ENCODE measurements at regions not wholly inside any gene's neighbourhood (a gene's known extent, or its start where the extent isn't known, plus 50 kb on each side); places are given as distances from the start of the nearest gene placed in this dataset.

GRCh38 chr10:10110844-10111490 lies 906.7 kb upstream of the CELF2 start:
- DNase-seq, result no peak

GRCh38 chr10:10118131-10118530 lies 899.5 kb upstream of the CELF2 start:
- no peak for DNase-seq

GRCh38 chr10:10120671-10121070 lies 897.0 kb upstream of the CELF2 start:
- DNase-seq, result no peak

- DNase-seq, result no peak
Observed at GRCh38 chr10:10125676-10126075, 892.0 kb upstream of the CELF2 start.

- DNase-seq, result no peak
Observed at GRCh38 chr10:10126218-10126617, 891.5 kb upstream of the CELF2 start.

GRCh38 chr10:10128387-10128786 lies 889.3 kb upstream of the CELF2 start:
- no peak for DNase-seq

- no peak for DNase-seq
Observed at GRCh38 chr10:10130686-10131085, 887.0 kb upstream of the CELF2 start.

- DNase-seq, result no peak
Observed at GRCh38 chr10:10132009-10132408, 885.7 kb upstream of the CELF2 start.

GRCh38 chr10:10133281-10133680 lies 884.4 kb upstream of the CELF2 start:
- DNase-seq, result no peak

GRCh38 chr10:10138685-10139084 lies 879.0 kb upstream of the CELF2 start:
- no peak for DNase-seq

GRCh38 chr10:10141782-10142382 lies 875.8 kb upstream of the CELF2 start:
- no peak for DNase-seq

GRCh38 chr10:10146604-10147003 lies 871.1 kb upstream of the CELF2 start:
- no peak for DNase-seq

GRCh38 chr10:10149899-10150298 lies 867.8 kb upstream of the CELF2 start:
- no peak for DNase-seq

- DNase-seq, result no peak
Observed at GRCh38 chr10:10156917-10157600, 860.6 kb upstream of the CELF2 start.

- no peak for DNase-seq
Observed at GRCh38 chr10:10160821-10161312, 856.8 kb upstream of the CELF2 start.

- DNase-seq, result no peak
Observed at GRCh38 chr10:10164848-10165247, 852.8 kb upstream of the CELF2 start.

- no peak for DNase-seq
Observed at GRCh38 chr10:10165415-10165814, 852.3 kb upstream of the CELF2 start.

GRCh38 chr10:10178476-10178875 lies 839.2 kb upstream of the CELF2 start:
- no peak for DNase-seq

GRCh38 chr10:10193848-10194247 lies 823.8 kb upstream of the CELF2 start:
- no peak for DNase-seq

- no peak for DNase-seq
Observed at GRCh38 chr10:10196701-10197100, 821.0 kb upstream of the CELF2 start.

GRCh38 chr10:10197423-10197822 lies 820.2 kb upstream of the CELF2 start:
- no peak for DNase-seq

- no peak for DNase-seq
Observed at GRCh38 chr10:10198363-10198762, 819.3 kb upstream of the CELF2 start.

GRCh38 chr10:10204415-10204814 lies 813.3 kb upstream of the CELF2 start:
- DNase-seq, result no peak

GRCh38 chr10:10205906-10206305 lies 811.8 kb upstream of the CELF2 start:
- no peak for DNase-seq

Measured in stimulated activated CD4-positive, alpha-beta T cell treated with anti-CD3 and anti-CD28 coated beads, Interleukin-2, amount 100 ng/mL, for 24 hours (primary cell).